GM12878 (cell line): ENCODE measurements at regions not wholly inside any gene's neighbourhood (a gene's known extent, or its start where the extent isn't known, plus 50 kb on each side); places are given as distances from the start of the nearest gene placed in this dataset.

Experiments
- CEBPZ ChIP-seq: fragments of 150-350 bp; IDR thresholded peaks from 2 replicates; pipeline ENCODE4 v1.6.1; 2016; ENCODE audit warnings: low read depth, low read length
- MXI1 ChIP-seq: fragments of 150-350 bp; IDR thresholded peaks from 2 replicates; pipeline ENCODE4 v1.6.1; 2011; ENCODE audit warnings: low read depth, mild to moderate bottlenecking, inconsistent platforms, low read length, improper control_type of control experiment
- NFXL1 ChIP-seq: fragments of 450-650 bp; IDR thresholded peaks from 2 replicates; pipeline ENCODE4 v1.6.1; 2017; ENCODE audit warnings: antibody characterized with exemption, mild to moderate bottlenecking, borderline replicate concordance
- RB1 ChIP-seq: fragments of 450-650 bp; formaldehyde crosslinking; IDR thresholded peaks from 2 replicates; pipeline ENCODE4 v1.6.1; 2017; ENCODE audit warnings: mild to moderate bottlenecking, borderline replicate concordance
- RCOR1 ChIP-seq: conservative IDR thresholded peaks from 2 replicates; pipeline ENCODE4 v1.6.1; 2012; ENCODE audit warnings: low read depth, low read length, improper control_type of control experiment
- RELA ChIP-seq: fragments of 450-650 bp; IDR thresholded peaks from 2 replicates; pipeline ENCODE4 v1.8.0; 2014; ENCODE audit warnings: borderline replicate concordance; ENCODE audit not compliant: partially characterized antibody
- REST ChIP-seq: IDR thresholded peaks from 2 replicates; pipeline ENCODE4 v1.6.1; 2012; ENCODE audit warnings: mild to moderate bottlenecking, low read depth, low read length
- ZBTB11 ChIP-seq: fragments of 450-650 bp; formaldehyde crosslinking; IDR thresholded peaks from 2 replicates; pipeline ENCODE4 v1.5.0; 2022; ENCODE audit warnings: mild to moderate bottlenecking, missing genetic modification characterization
- ZNF622 ChIP-seq: fragments of 450-650 bp; IDR thresholded peaks from 2 replicates; pipeline ENCODE4 v1.6.1; 2017; ENCODE audit warnings: mild to moderate bottlenecking, inconsistent platforms

GRCh38 chr11:71154261-71154805 lies 98.0 kb downstream of the SHANK2 start (continued):
- no peak for TF ChIP-seq CEBPZ
- no peak for TF ChIP-seq MXI1
- TF ChIP-seq RB1: no peak
- TF ChIP-seq ZBTB11 (CRISPR knock-in tag): no peak
- no peak for TF ChIP-seq RELA
- no peak for TF ChIP-seq NFXL1
- TF ChIP-seq REST: no peak
- TF ChIP-seq RCOR1: no peak
- no peak for TF ChIP-seq ZNF622
